Pancreas (tissue), 10 donors: ENCODE measurements at regions not wholly inside any gene's neighbourhood (a gene's known extent, or its start where the extent isn't known, plus 50 kb on each side); places are given as distances from the start of the nearest gene placed in this dataset.

ENCODE experiments used
- ATAC-seq, 4 donors: fragments of 200-7000 bp; cut with Tn5 transposase; one replicate each; pipeline versions ENCODE4 v1.8.0 to v1.9.1; 2020; ENCODE audit warnings: mild to moderate bottlenecking in 4 of 4, moderate library complexity in 4 of 4
- DNase-seq, 6 donors: peaks; one replicate each; pipeline ENCODE4 v3.0.0-alpha.2; 2020
- FAIRE-seq: peaks from 2 replicates; lab custom pipeline; 2012; peaks lifted over from hg19 to GRCh38; lab: Jason Lieb, UNC
- H3K27ac ChIP-seq, 4 donors: fragments of 200-600 bp; sonication (generic); 1 replicate in 3 of 4; 2 replicates in 1 of 4; pipeline versions ENCODE4 v1.5.0 to v1.8.0; 2020
- H3K27me3 ChIP-seq, 4 donors: fragments of 200-600 bp; one replicate each; pipeline ENCODE4 v1.8.0; 2021
- H3K36me3 ChIP-seq, 3 donors: fragments of 200-600 bp; sonication (generic) in 1 of 3; one replicate each; pipeline versions ENCODE4 v1.5.0 to v1.8.0; 2020 to 2021
- H3K4me1 ChIP-seq, 3 donors: fragments of 200-600 bp; one replicate each; pipeline ENCODE4 v1.8.0; 2021
- H3K4me3 ChIP-seq, 4 donors: fragments of 200-600 bp; sonication (generic) in 2 of 4; one replicate each; pipeline versions ENCODE4 v1.5.0 to v1.8.0; 2020 to 2021
- H3K9me3 ChIP-seq, 4 donors: fragments of 200-600 bp; one replicate each; pipeline ENCODE4 v1.8.0; 2021
- CTCF ChIP-seq, 4 donors: fragments of 200-600 bp; sonication (generic) in 3 of 4; IDR thresholded peaks; one replicate each; pipeline versions ENCODE4 v1.5.0 to v1.8.0; 2021; ENCODE audit warnings: antibody characterized with exemption in 4 of 4
- WGBS, 2 donors: extraction: QIAGEN DNeasy Blood & Tissue Kit; methylation state at CpG; one replicate each; pipeline ENCODE4 v1.1.7; 2013; 5-methylcytosine and 5-hydroxymethylcytosine counted together
- intact Hi-C, 3 donors: fragments of 100-400 bp; cut with DNase I; formaldehyde crosslinking; loops; one replicate each; pipeline versions ENCODE4 v1.11.1 to v1.14.2; 2022
- donor health status: healthy with polysubstance abuse.
- donor health status: DM: no; HTN: no; CAD: no; lungs with moderate emphysema.
- donor health status: DM: no; HTN: no; CAD: no.
- donor health status: control.
- donor health status: control.
- donor health status: Bipolar disorder and iron deficiency.
- donor health status: DM: yes; HTN: yes; CAD: no.
- donor health status: DM: no; HTN: no; CAD: no.
- donor health status: DM: no; HTN: no; CAD: no.
- donor health status: DM: yes; HTN: yes; CAD: no.

GRCh38 chr17:36813957-36814563, 123.2 kb upstream of the LHX1 start:
- WGBS, 2 donors: 37 to 43% methylated on average over 18 of the region's 18 CpGs
- Histone ChIP-seq H3K27ac (no peak overlapping the region), H3K4me1 (no peaks in the 10 kb centered on the region), H3K27me3 (peaks cover 0 to 3% (median 0%) of the 10 kb centered on the region in 4 donors), H3K9me3 (no peaks in the 10 kb centered on the region), H3K4me3 (no peak overlapping the region), H3K36me3 (no peaks in the 10 kb centered on the region)
- no peak for TF ChIP-seq CTCF (IDR thresholded peaks at IDR 0.05)
- ATAC-seq (no peak), DNase-seq (no peak), FAIRE-seq (no peak)
- intact Hi-C loops: no loop called here

DNA sequence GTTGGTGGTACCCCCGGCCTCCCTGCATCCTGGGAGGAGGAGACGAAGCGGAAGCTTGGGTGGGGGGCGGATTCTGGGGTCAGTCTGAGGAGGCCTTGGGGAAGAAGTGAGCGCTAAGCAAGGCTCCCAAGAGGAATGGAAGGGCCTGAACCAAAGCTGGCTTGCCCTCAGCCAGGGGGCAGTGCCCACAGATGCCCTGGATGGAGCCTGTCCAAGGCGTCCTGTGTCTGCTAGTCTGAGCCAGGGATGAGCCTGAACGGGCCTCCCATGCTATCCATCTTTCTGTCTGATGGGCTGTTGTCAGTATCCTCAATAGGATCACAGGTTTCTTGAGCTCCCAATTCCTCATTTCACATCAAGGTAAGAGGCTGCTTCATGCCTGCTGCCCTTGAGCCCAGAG, 122.3 kb upstream of the LHX1 start:
- no peaks in the 10 kb centered on the region for H3K36me3 ChIP-seq
- ATAC-seq (no peak), FAIRE-seq (no peak), DNase-seq (no peak)
- TF ChIP-seq CTCF (IDR thresholded peaks at IDR 0.05): no peak
- no peaks in the 10 kb centered on the region for H3K4me1 ChIP-seq
- no peaks in the 10 kb centered on the region for H3K27me3 ChIP-seq
- no peaks in the 10 kb centered on the region for H3K9me3 ChIP-seq
- no peak overlapping the region for H3K27ac ChIP-seq
- no peak overlapping the region for H3K4me3 ChIP-seq
- intact Hi-C loops: no loop called here
- WGBS, 2 donors: 60 to 71% methylated on average over 7 of the region's 7 CpGs

DNA sequence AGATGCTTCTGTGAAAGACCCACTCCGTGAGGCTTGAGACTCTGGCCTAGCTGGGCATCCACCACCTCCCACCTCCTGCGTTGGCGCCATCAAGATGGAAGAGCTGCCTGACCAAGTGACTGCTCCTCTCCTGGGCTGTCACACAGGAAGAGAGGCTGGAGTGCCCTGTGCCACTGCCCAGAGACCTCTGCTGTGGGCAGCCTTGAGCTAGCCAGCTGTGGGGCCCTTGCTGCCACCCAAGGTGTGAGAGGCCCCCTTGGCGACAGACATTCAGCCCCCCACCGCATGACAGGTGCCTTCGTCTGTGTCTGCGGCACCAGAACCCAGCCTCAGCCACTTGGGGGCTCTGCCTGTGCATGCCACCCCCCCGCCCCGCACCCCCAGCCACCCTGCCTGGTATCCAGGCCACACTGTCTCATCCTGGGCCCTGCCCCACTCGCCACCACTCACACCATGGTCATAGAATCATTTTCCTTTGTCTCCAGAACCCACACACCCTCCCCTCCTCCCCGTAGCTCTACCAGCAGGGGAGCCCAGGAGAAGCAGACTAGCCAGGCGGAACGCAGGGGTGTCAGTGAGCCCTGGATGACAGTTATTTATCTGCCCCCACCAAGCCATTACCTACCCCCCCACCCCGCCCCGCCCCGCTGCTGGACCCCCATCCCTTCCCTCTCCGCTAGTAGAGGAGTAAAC, 120.9 kb upstream of the LHX1 start:
- intact Hi-C loops: no loop called here
- 72 to 73% methylated on average over 17 of the region's 17 CpGs for WGBS, 2 donors
- DNase-seq (no peak), ATAC-seq (no peak), FAIRE-seq (no peak)
- no peaks in the 10 kb centered on the region for H3K27me3 ChIP-seq
- no peak for TF ChIP-seq CTCF (IDR thresholded peaks at IDR 0.05)
- H3K9me3 ChIP-seq: no peaks in the 10 kb centered on the region
- no peaks in the 10 kb centered on the region for H3K36me3 ChIP-seq
- no peaks in the 10 kb centered on the region for H3K4me1 ChIP-seq
- H3K4me3 ChIP-seq: no peak overlapping the region
- H3K27ac ChIP-seq: no peak overlapping the region

- no peak for ATAC-seq
- Histone ChIP-seq H3K27me3 (no peaks in the 10 kb centered on the region), H3K9me3 (no peaks in the 10 kb centered on the region), H3K4me3 (no peak overlapping the region), H3K4me1 (no peaks in the 10 kb centered on the region), H3K36me3 (no peaks in the 10 kb centered on the region), H3K27ac (no peak overlapping the region)
- 74 to 83% methylated on average over 15 of the region's 15 CpGs for WGBS, 2 donors
- no peak for DNase-seq
- no peak for TF ChIP-seq CTCF (IDR thresholded peaks at IDR 0.05)
- intact Hi-C loops: no loop called here
- FAIRE-seq: no peak
These were observed 120.4 kb upstream of the LHX1 start for GRCh38 chr17:36816907-36817288.

- no peak for TF ChIP-seq CTCF (IDR thresholded peaks at IDR 0.05)
- intact Hi-C loops: no loop called here
- H3K4me3 ChIP-seq: no peak overlapping the region
- FAIRE-seq: no peak
- H3K4me1 ChIP-seq: no peaks in the 10 kb centered on the region
- H3K27me3 ChIP-seq: no peaks in the 10 kb centered on the region
- no peaks in the 10 kb centered on the region for H3K36me3 ChIP-seq
- WGBS, 2 donors: 64% methylated on average over 5 of the region's 5 CpGs
- no peaks in the 10 kb centered on the region for H3K9me3 ChIP-seq
- DNase-seq: no peak
- peak overlapping the region in 1 of 4 donors; percentile 16 for H3K27ac ChIP-seq
- ATAC-seq: no peak
These were observed 119.7 kb upstream of the LHX1 start for GRCh38 chr17:36817483-36818048.
